ENCODE measurements at regions not wholly inside any gene's neighbourhood (a gene's known extent, or its start where the extent isn't known, plus 50 kb on each side); places are given as distances from the start of the nearest gene placed in this dataset.

- Histone ChIP-seq H3K4me3 (ENCODE audit: low read depth in 1 of 5, low read length in 5 of 5) (no peak overlapping the region), H3K27me3 (ENCODE audit: control insufficient read depth in 5 of 5, insufficient read depth in 4 of 5, low read length in 5 of 5) (no peaks in the 10 kb centered on the region), H3K27ac (ENCODE audit: low read depth, low read length) (no peak overlapping the region), H3K36me3 (ENCODE audit: control insufficient read depth in 5 of 5, insufficient read depth in 5 of 5, low read length in 5 of 5) (no peaks in the 10 kb centered on the region), H3K9ac (ENCODE audit: low read length in 5 of 5) (no peak overlapping the region), H3K4me1 (ENCODE audit: control insufficient read depth in 5 of 5, insufficient read depth in 5 of 5, low read length in 5 of 5) (no peaks in the 10 kb centered on the region), H3K9me3 (ENCODE audit: control insufficient read depth in 5 of 5, low read length in 5 of 5) (no peaks in the 10 kb centered on the region)
Measured at GRCh38 chr2:51638811-51639210, 606.9 kb upstream of the NRXN1 start.

- H3K27me3 ChIP-seq (ENCODE audit: control insufficient read depth in 5 of 5, insufficient read depth in 4 of 5, low read length in 5 of 5): no peaks in the 10 kb centered on the region
- no peaks in the 10 kb centered on the region for H3K4me1 ChIP-seq (ENCODE audit: control insufficient read depth in 5 of 5, insufficient read depth in 5 of 5, low read length in 5 of 5)
- no peak overlapping the region for H3K4me3 ChIP-seq (ENCODE audit: low read depth in 1 of 5, low read length in 5 of 5)
- H3K27ac ChIP-seq (ENCODE audit: low read depth, low read length): no peak overlapping the region
- no peaks in the 10 kb centered on the region for H3K9me3 ChIP-seq (ENCODE audit: control insufficient read depth in 5 of 5, low read length in 5 of 5)
- no peak overlapping the region for H3K9ac ChIP-seq (ENCODE audit: low read length in 5 of 5)
- no peaks in the 10 kb centered on the region for H3K36me3 ChIP-seq (ENCODE audit: control insufficient read depth in 5 of 5, insufficient read depth in 5 of 5, low read length in 5 of 5)
Measured at GRCh38 chr2:51633073-51633472, 601.1 kb upstream of the NRXN1 start.

- Histone ChIP-seq H3K9ac (ENCODE audit: low read length in 5 of 5) (no peak overlapping the region), H3K9me3 (ENCODE audit: control insufficient read depth in 5 of 5, low read length in 5 of 5) (no peaks in the 10 kb centered on the region), H3K36me3 (ENCODE audit: control insufficient read depth in 5 of 5, insufficient read depth in 5 of 5, low read length in 5 of 5) (no peaks in the 10 kb centered on the region), H3K27me3 (ENCODE audit: control insufficient read depth in 5 of 5, insufficient read depth in 4 of 5, low read length in 5 of 5) (no peaks in the 10 kb centered on the region), H3K4me1 (ENCODE audit: control insufficient read depth in 5 of 5, insufficient read depth in 5 of 5, low read length in 5 of 5) (no peaks in the 10 kb centered on the region), H3K4me3 (ENCODE audit: low read depth in 1 of 5, low read length in 5 of 5) (no peak overlapping the region), H3K27ac (ENCODE audit: low read depth, low read length) (no peak overlapping the region)
Measured at GRCh38 chr2:51629406-51629805, 597.5 kb upstream of the NRXN1 start.

- H3K4me1 ChIP-seq (ENCODE audit: control insufficient read depth in 5 of 5, insufficient read depth in 5 of 5, low read length in 5 of 5): no peaks in the 10 kb centered on the region
- no peaks in the 10 kb centered on the region for H3K9me3 ChIP-seq (ENCODE audit: control insufficient read depth in 5 of 5, low read length in 5 of 5)
- H3K9ac ChIP-seq (ENCODE audit: low read length in 5 of 5): no peak overlapping the region
- no peak overlapping the region for H3K4me3 ChIP-seq (ENCODE audit: low read depth in 1 of 5, low read length in 5 of 5)
- H3K27me3 ChIP-seq (ENCODE audit: control insufficient read depth in 5 of 5, insufficient read depth in 4 of 5, low read length in 5 of 5): no peaks in the 10 kb centered on the region
- no peak overlapping the region for H3K27ac ChIP-seq (ENCODE audit: low read depth, low read length)
- H3K36me3 ChIP-seq (ENCODE audit: control insufficient read depth in 5 of 5, insufficient read depth in 5 of 5, low read length in 5 of 5): no peaks in the 10 kb centered on the region
Measured at GRCh38 chr2:51628917-51629316, 597.0 kb upstream of the NRXN1 start.

- Histone ChIP-seq H3K27me3 (ENCODE audit: control insufficient read depth in 5 of 5, insufficient read depth in 4 of 5, low read length in 5 of 5) (no peaks in the 10 kb centered on the region), H3K4me3 (ENCODE audit: low read depth in 1 of 5, low read length in 5 of 5) (no peak overlapping the region), H3K9me3 (ENCODE audit: control insufficient read depth in 5 of 5, low read length in 5 of 5) (no peaks in the 10 kb centered on the region), H3K9ac (ENCODE audit: low read length in 5 of 5) (no peak overlapping the region), H3K27ac (ENCODE audit: low read depth, low read length) (no peak overlapping the region), H3K4me1 (ENCODE audit: control insufficient read depth in 5 of 5, insufficient read depth in 5 of 5, low read length in 5 of 5) (no peaks in the 10 kb centered on the region), H3K36me3 (ENCODE audit: control insufficient read depth in 5 of 5, insufficient read depth in 5 of 5, low read length in 5 of 5) (no peaks in the 10 kb centered on the region)
Measured at GRCh38 chr2:51624995-51625394, 593.1 kb upstream of the NRXN1 start.

GRCh38 chr2:51620796-51621195 is 588.9 kb upstream of the NRXN1 start:
- Histone ChIP-seq H3K9me3 (ENCODE audit: control insufficient read depth in 5 of 5, low read length in 5 of 5) (no peaks in the 10 kb centered on the region), H3K4me3 (ENCODE audit: low read depth in 1 of 5, low read length in 5 of 5) (no peak overlapping the region), H3K4me1 (ENCODE audit: control insufficient read depth in 5 of 5, insufficient read depth in 5 of 5, low read length in 5 of 5) (no peaks in the 10 kb centered on the region), H3K27me3 (ENCODE audit: control insufficient read depth in 5 of 5, insufficient read depth in 4 of 5, low read length in 5 of 5) (no peaks in the 10 kb centered on the region), H3K36me3 (ENCODE audit: control insufficient read depth in 5 of 5, insufficient read depth in 5 of 5, low read length in 5 of 5) (no peaks in the 10 kb centered on the region), H3K9ac (ENCODE audit: low read length in 5 of 5) (no peak overlapping the region), H3K27ac (ENCODE audit: low read depth, low read length) (no peak overlapping the region)

GRCh38 chr2:51619961-51620360 is 588.0 kb upstream of the NRXN1 start:
- H3K27me3 ChIP-seq (ENCODE audit: control insufficient read depth in 5 of 5, insufficient read depth in 4 of 5, low read length in 5 of 5): no peaks in the 10 kb centered on the region
- H3K9ac ChIP-seq (ENCODE audit: low read length in 5 of 5): no peak overlapping the region
- peaks cover 0 to 7% (median 2%) of the 10 kb centered on the region in 5 donors for H3K9me3 ChIP-seq (ENCODE audit: control insufficient read depth in 5 of 5, low read length in 5 of 5)
- H3K27ac ChIP-seq (ENCODE audit: low read depth, low read length): no peak overlapping the region
- no peaks in the 10 kb centered on the region for H3K36me3 ChIP-seq (ENCODE audit: control insufficient read depth in 5 of 5, insufficient read depth in 5 of 5, low read length in 5 of 5)
- H3K4me3 ChIP-seq (ENCODE audit: low read depth in 1 of 5, low read length in 5 of 5): no peak overlapping the region
- H3K4me1 ChIP-seq (ENCODE audit: control insufficient read depth in 5 of 5, insufficient read depth in 5 of 5, low read length in 5 of 5): no peaks in the 10 kb centered on the region

- peaks cover 4 to 37% (median 21%) of the 10 kb centered on the region in 5 donors for H3K9me3 ChIP-seq (ENCODE audit: control insufficient read depth in 5 of 5, low read length in 5 of 5)
- H3K27me3 ChIP-seq (ENCODE audit: control insufficient read depth in 5 of 5, insufficient read depth in 4 of 5, low read length in 5 of 5): no peaks in the 10 kb centered on the region
- H3K27ac ChIP-seq (ENCODE audit: low read depth, low read length): no peak overlapping the region
- no peak overlapping the region for H3K4me3 ChIP-seq (ENCODE audit: low read depth in 1 of 5, low read length in 5 of 5)
- no peaks in the 10 kb centered on the region for H3K36me3 ChIP-seq (ENCODE audit: control insufficient read depth in 5 of 5, insufficient read depth in 5 of 5, low read length in 5 of 5)
- H3K4me1 ChIP-seq (ENCODE audit: control insufficient read depth in 5 of 5, insufficient read depth in 5 of 5, low read length in 5 of 5): peaks cover 0 to 4% (median 0%) of the 10 kb centered on the region in 5 donors
- no peak overlapping the region for H3K9ac ChIP-seq (ENCODE audit: low read length in 5 of 5)
Measured at GRCh38 chr2:51612387-51612786, 580.5 kb upstream of the NRXN1 start.

GRCh38 chr2:51601706-51602105 is 569.8 kb upstream of the NRXN1 start:
- H3K36me3 ChIP-seq (ENCODE audit: control insufficient read depth in 5 of 5, insufficient read depth in 5 of 5, low read length in 5 of 5): no peaks in the 10 kb centered on the region
- H3K27ac ChIP-seq (ENCODE audit: low read depth, low read length): no peak overlapping the region
- no peaks in the 10 kb centered on the region for H3K27me3 ChIP-seq (ENCODE audit: control insufficient read depth in 5 of 5, insufficient read depth in 4 of 5, low read length in 5 of 5)
- H3K9me3 ChIP-seq (ENCODE audit: control insufficient read depth in 5 of 5, low read length in 5 of 5): peaks cover 0 to 6% (median 0%) of the 10 kb centered on the region in 5 donors
- H3K9ac ChIP-seq (ENCODE audit: low read length in 5 of 5): no peak overlapping the region
- no peak overlapping the region for H3K4me3 ChIP-seq (ENCODE audit: low read depth in 1 of 5, low read length in 5 of 5)
- peaks cover 0 to 2% (median 0%) of the 10 kb centered on the region in 5 donors for H3K4me1 ChIP-seq (ENCODE audit: control insufficient read depth in 5 of 5, insufficient read depth in 5 of 5, low read length in 5 of 5)

GRCh38 chr2:51597086-51597485 is 565.2 kb upstream of the NRXN1 start:
- Histone ChIP-seq H3K9ac (ENCODE audit: low read length in 5 of 5) (no peak overlapping the region), H3K27me3 (ENCODE audit: control insufficient read depth in 5 of 5, insufficient read depth in 4 of 5, low read length in 5 of 5) (no peaks in the 10 kb centered on the region), H3K9me3 (ENCODE audit: control insufficient read depth in 5 of 5, low read length in 5 of 5) (peaks cover 0 to 5% (median 0%) of the 10 kb centered on the region in 5 donors), H3K36me3 (ENCODE audit: control insufficient read depth in 5 of 5, insufficient read depth in 5 of 5, low read length in 5 of 5) (no peaks in the 10 kb centered on the region), H3K4me1 (ENCODE audit: control insufficient read depth in 5 of 5, insufficient read depth in 5 of 5, low read length in 5 of 5) (no peaks in the 10 kb centered on the region), H3K27ac (ENCODE audit: low read depth, low read length) (no peak overlapping the region), H3K4me3 (ENCODE audit: low read depth in 1 of 5, low read length in 5 of 5) (no peak overlapping the region)

GRCh38 chr2:51595836-51596235 is 563.9 kb upstream of the NRXN1 start:
- Histone ChIP-seq H3K4me1 (ENCODE audit: control insufficient read depth in 5 of 5, insufficient read depth in 5 of 5, low read length in 5 of 5) (no peaks in the 10 kb centered on the region), H3K27me3 (ENCODE audit: control insufficient read depth in 5 of 5, insufficient read depth in 4 of 5, low read length in 5 of 5) (no peaks in the 10 kb centered on the region), H3K27ac (ENCODE audit: low read depth, low read length) (no peak overlapping the region), H3K4me3 (ENCODE audit: low read depth in 1 of 5, low read length in 5 of 5) (no peak overlapping the region), H3K9me3 (ENCODE audit: control insufficient read depth in 5 of 5, low read length in 5 of 5) (peaks cover 0 to 5% (median 0%) of the 10 kb centered on the region in 5 donors), H3K9ac (ENCODE audit: low read length in 5 of 5) (no peak overlapping the region), H3K36me3 (ENCODE audit: control insufficient read depth in 5 of 5, insufficient read depth in 5 of 5, low read length in 5 of 5) (no peaks in the 10 kb centered on the region)

Data from subcutaneous abdominal adipose tissue (tissue), 5 donors.